Thyroid gland (tissue), 4 donors: ENCODE measurements at regions not wholly inside any gene's neighbourhood (a gene's known extent, or its start where the extent isn't known, plus 50 kb on each side); places are given as distances from the start of the nearest gene placed in this dataset.
"Not testable (repeated sequence)": the region's sequence is repeated elsewhere in the genome, so short reads cannot be mapped to it uniquely, and the experiment has no call there.

Source experiments
- CTCF ChIP-seq, 6 experiments: fragments of 200-600 bp in 3 of 6; fragments of 450-650 bp in 3 of 6; sonication (generic) in 3 of 6; IDR thresholded peaks; one replicate each; pipeline ENCODE4 v1.5.1; 2016 to 2019; ENCODE audit warnings: antibody characterized with exemption in 6 of 6, mild to moderate bottlenecking in 2 of 6, inconsistent platforms in 1 of 6, moderate library complexity in 1 of 6
- POLR2A ChIP-seq, 2 donors: fragments of 450-650 bp; IDR thresholded peaks; one replicate each; pipeline ENCODE4 v1.6.1; 2017; ENCODE audit warnings: antibody characterized with exemption in 2 of 2, mild to moderate bottlenecking in 2 of 2, moderate library complexity in 1 of 2

DNA sequence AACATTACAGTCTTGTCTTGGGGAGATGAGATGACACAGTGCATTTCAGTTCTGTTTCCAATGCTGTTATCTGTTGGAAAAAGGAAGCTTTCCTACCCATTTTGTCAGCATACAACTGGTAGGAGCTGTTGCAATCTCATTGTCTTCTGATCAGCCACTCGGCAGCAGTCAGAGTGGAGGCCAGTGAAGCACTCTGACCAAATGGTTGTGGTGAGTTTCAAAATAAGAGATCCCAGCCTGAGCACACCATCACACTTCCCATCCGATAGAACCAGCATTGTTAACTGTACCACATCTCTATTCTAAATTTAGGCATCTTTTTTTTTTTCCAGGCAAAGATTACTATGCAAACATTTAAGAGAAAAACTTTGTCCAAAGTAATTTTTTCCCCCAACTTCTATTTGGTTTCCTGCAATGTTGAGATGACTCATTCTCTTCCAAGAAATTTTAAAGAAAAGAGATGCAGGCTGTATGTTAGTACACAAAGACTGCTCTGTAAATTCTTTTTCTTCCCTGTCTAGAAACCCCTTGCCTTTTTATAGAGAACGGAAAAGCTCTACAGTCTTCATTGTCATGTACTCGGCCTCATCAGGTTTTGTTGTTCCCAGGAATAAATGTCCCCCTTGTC, 90.0 kb upstream of the IKBKE start:
- TF ChIP-seq CTCF, POLR2A (IDR thresholded peaks at IDR 0.05): not testable (repeated sequence)
